ENCODE measurements at regions not wholly inside any gene's neighbourhood (a gene's known extent, or its start where the extent isn't known, plus 50 kb on each side); places are given as distances from the start of the nearest gene placed in this dataset.

- DNase-seq: no peak
Observed at GRCh38 chr15:31513178-31513577, 186.5 kb downstream of the KLF13 start.

GRCh38 chr15:31516440-31516839 is 189.8 kb downstream of the KLF13 start:
- no peak for DNase-seq

- no peak for DNase-seq
Observed at GRCh38 chr15:31516874-31517273, 190.2 kb downstream of the KLF13 start.

GRCh38 chr15:31517711-31518110 is 191.1 kb downstream of the KLF13 start:
- DNase-seq: no peak

- DNase-seq: no peak
Observed at GRCh38 chr15:31522028-31522427, 195.4 kb downstream of the KLF13 start.

GRCh38 chr15:31523027-31523654 is 196.5 kb downstream of the KLF13 start:
- DNase-seq: no peak

GRCh38 chr15:31523655-31524049 is 197.0 kb downstream of the KLF13 start:
- DNase-seq: no peak

GRCh38 chr15:31525185-31525695 is 198.6 kb downstream of the KLF13 start:
- DNase-seq: no peak

GRCh38 chr15:31525988-31526665 is 199.5 kb downstream of the KLF13 start:
- DNase-seq: no peak

- DNase-seq: no peak
Observed at GRCh38 chr15:31526916-31527690, 200.5 kb downstream of the KLF13 start.

- DNase-seq: no peak
Observed at GRCh38 chr15:31528846-31529245, 202.2 kb downstream of the KLF13 start.

GRCh38 chr15:31537770-31538592 is 211.3 kb downstream of the KLF13 start:
- no peak for DNase-seq

- no peak for DNase-seq
Observed at GRCh38 chr15:31540633-31541032, 214.0 kb downstream of the KLF13 start.

- DNase-seq: no peak
Observed at GRCh38 chr15:31544361-31544760, 217.7 kb downstream of the KLF13 start.

- DNase-seq: no peak
Observed at GRCh38 chr15:31545257-31545656, 218.6 kb downstream of the KLF13 start.

GRCh38 chr15:31550211-31550977 is 223.8 kb downstream of the KLF13 start:
- no peak for DNase-seq

- DNase-seq: no peak
Observed at GRCh38 chr15:31551323-31551722, 224.7 kb downstream of the KLF13 start.

GRCh38 chr15:31552482-31553099 is 226.0 kb downstream of the KLF13 start:
- no peak for DNase-seq

GRCh38 chr15:31554261-31554660 is 227.6 kb downstream of the KLF13 start:
- DNase-seq: no peak

- DNase-seq: no peak
Observed at GRCh38 chr15:31555022-31555421, 228.4 kb downstream of the KLF13 start.

GRCh38 chr15:31556494-31557150 is 230.0 kb downstream of the KLF13 start:
- no peak for DNase-seq
